CD4-positive, alpha-beta T cell (primary cell): ENCODE measurements at regions not wholly inside any gene's neighbourhood (a gene's known extent, or its start where the extent isn't known, plus 50 kb on each side); places are given as distances from the start of the nearest gene placed in this dataset.

ENCODE experiments used
- ATAC-seq: fragments of 200-7000 bp; cut with Tn5 transposase; one replicate; pipeline ENCODE4 v1.10.0; 2022; ENCODE audit warnings: mild to moderate bottlenecking; ENCODE audit not compliant: poor library complexity
- CTCF ChIA-PET: fragments of 350-600 bp; sonication (Branson Sonifier 250); formaldehyde crosslinking; loops from one replicate; lab custom pipeline; 2021; ENCODE audit warnings: antibody characterized with exemption, inconsistent platforms; lab: Charles Lee
- POLR2A ChIA-PET: fragments of 350-600 bp; sonication (Branson Sonifier 250); formaldehyde crosslinking; loops from one replicate; lab custom pipeline; 2021; ENCODE audit warnings: antibody characterized with exemption, inconsistent platforms; lab: Charles Lee
- DNase-seq, 14 experiments: peaks; one replicate each; pipeline ENCODE4 v3.0.0-alpha.2; 2013 to 2020; ENCODE audit warnings: mixed read lengths in 2 of 14
- H3K27ac ChIP-seq, 2 donors: one replicate each; pipeline versions ENCODE4 v1.5.1 to v1.7.0; 2013; ENCODE audit warnings: low read length in 2 of 2, low read depth in 1 of 2, mild to moderate bottlenecking in 1 of 2
- H3K27me3 ChIP-seq, 2 experiments: 1 replicate in 1 of 2; 2 replicates in 1 of 2; pipeline versions ENCODE4 v1.6.1 to v1.7.0; 2013; ENCODE audit warnings: low read length in 2 of 2, control low read depth in 1 of 2, mild to moderate bottlenecking in 1 of 2, moderate library complexity in 1 of 2; ENCODE audit not compliant: insufficient read depth in 2 of 2, control insufficient read depth in 1 of 2
- H3K36me3 ChIP-seq: one replicate; pipeline ENCODE4 v1.6.1; 2013; ENCODE audit warnings: low read length, control low read depth; ENCODE audit not compliant: insufficient read depth
- H3K4me1 ChIP-seq: one replicate; pipeline ENCODE4 v1.6.1; 2013; ENCODE audit warnings: low read length, control low read depth; ENCODE audit not compliant: insufficient read depth
- H3K4me3 ChIP-seq: one replicate; pipeline ENCODE4 v1.5.1; 2013; ENCODE audit warnings: mild to moderate bottlenecking, low read length, moderate library complexity
- H3K9me3 ChIP-seq, 2 experiments: 1 replicate in 1 of 2; 2 replicates in 1 of 2; pipeline versions ENCODE4 v1.6.1 to v1.7.0; 2013; ENCODE audit warnings: low read length in 2 of 2, mild to moderate bottlenecking in 2 of 2, control low read depth in 1 of 2, moderate library complexity in 1 of 2; ENCODE audit not compliant: control insufficient read depth in 1 of 2, insufficient read depth in 1 of 2
- H3K27ac Mint-ChIP-seq: one replicate; pipeline ENCODE4 v1.8.0; 2020; ENCODE audit warnings: mixed read lengths
- H3K27me3 Mint-ChIP-seq: one replicate; pipeline ENCODE4 v1.8.0; 2021; ENCODE audit warnings: mixed read lengths
- H3K36me3 Mint-ChIP-seq: one replicate; pipeline ENCODE4 v1.8.0; 2021; ENCODE audit warnings: low read depth, mixed read lengths
- H3K4me1 Mint-ChIP-seq: one replicate; pipeline ENCODE4 v1.8.0; 2021; ENCODE audit warnings: low read depth, mixed read lengths
- H3K4me3 Mint-ChIP-seq: one replicate; pipeline ENCODE4 v1.8.0; 2020; ENCODE audit warnings: mild to moderate bottlenecking, mixed read lengths
- H3K9me3 Mint-ChIP-seq: one replicate; pipeline ENCODE4 v1.8.0; 2020; ENCODE audit warnings: mixed read lengths
- CTCF ChIP-seq: fragments of 200-600 bp; IDR thresholded peaks from one replicate; pipeline ENCODE4 v1.8.0; 2022; ENCODE audit warnings: antibody characterized with exemption, mild to moderate bottlenecking
- intact Hi-C, 2 experiments: fragments of 100-400 bp; cut with DNase I in 1 of 2; cut with micrococcal nuclease in 1 of 2; formaldehyde crosslinking; loops; one replicate each; pipeline versions ENCODE4 v1.15.1 to v1.9.0; 2023 to 2025; cut with DNase I, micrococcal nuclease

DNA sequence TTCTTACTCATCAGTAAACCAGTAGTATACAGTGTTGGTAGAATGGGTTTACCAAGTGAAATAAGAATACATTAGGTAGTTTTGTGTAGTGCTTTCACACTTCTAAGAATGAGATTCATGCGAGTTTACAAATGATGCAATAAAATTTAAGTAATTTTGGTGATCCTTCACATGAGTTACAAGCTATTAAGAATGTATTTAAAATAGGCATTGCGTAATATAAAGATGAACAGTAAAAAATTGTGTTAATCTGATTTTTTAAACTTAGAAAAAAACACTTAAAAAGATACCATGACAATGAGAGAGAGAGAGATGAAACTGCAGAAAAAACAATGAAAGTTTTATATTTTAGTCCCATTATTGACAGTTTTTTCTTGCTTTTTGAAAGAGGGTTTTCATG lies 570.5 kb downstream of the SLITRK6 start:
- Histone ChIP-seq H3K9me3 (peaks cover 0 to 4% of the 10 kb centered on the region in 2 experiments), H3K27ac (no peak overlapping the region), H3K36me3 (no peaks in the 10 kb centered on the region), H3K27me3 (no peaks in the 10 kb centered on the region), H3K4me3 (no peak overlapping the region), H3K4me1 (no peaks in the 10 kb centered on the region)
- no peak overlapping the region for H3K27ac Mint-ChIP-seq
- H3K27me3 Mint-ChIP-seq: no peaks in the 10 kb centered on the region
- TF ChIP-seq CTCF: no peak
- ATAC-seq: no peak
- H3K9me3 Mint-ChIP-seq: no peaks in the 10 kb centered on the region
- no peak overlapping the region for H3K4me3 Mint-ChIP-seq
- CTCF ChIA-PET: no interaction called here
- intact Hi-C loops: no loop called here
- DNase-seq: no peak
- no peaks in the 10 kb centered on the region for H3K36me3 Mint-ChIP-seq
- H3K4me1 Mint-ChIP-seq: no peaks in the 10 kb centered on the region
- POLR2A ChIA-PET: no interaction called here

DNA sequence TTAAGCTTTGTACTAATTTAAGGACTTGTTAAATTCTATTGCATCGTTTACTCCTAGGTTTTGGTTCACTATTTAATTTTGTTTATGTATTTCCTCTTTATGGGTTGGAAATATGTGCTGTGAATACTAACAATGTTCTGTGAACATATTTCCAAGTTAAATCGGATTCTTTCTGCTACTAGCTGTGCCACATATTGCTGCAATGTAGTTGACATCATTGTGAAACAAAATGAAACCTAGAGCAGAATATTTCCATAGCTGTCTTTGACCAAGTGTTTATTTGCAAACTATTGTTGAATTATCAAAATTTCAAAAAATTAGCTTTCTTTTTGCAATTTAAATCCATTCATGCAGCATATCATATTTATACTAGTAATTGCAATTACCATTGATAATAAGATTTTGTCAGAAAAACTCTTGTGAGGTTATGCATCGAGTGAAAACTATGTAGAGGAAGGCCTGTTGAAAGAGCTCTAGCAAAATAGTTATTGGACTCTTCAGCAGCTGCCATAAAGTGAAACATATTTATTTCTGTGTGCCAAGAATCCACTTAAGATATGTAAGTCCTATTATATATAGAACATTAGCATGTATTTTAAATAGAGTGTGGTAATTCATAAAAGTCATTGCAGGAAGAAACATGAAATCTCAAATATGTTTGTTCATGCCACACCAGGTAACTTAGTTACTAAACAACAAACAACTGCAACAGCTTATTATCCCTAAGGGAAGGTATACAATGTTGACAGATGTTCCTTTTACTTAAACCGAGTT lies 575.1 kb downstream of the SLITRK6 start:
- H3K4me3 ChIP-seq: no peak overlapping the region
- Mint-ChIP-seq H3K9me3 (no peaks in the 10 kb centered on the region), H3K36me3 (no peaks in the 10 kb centered on the region), H3K27me3 (no peaks in the 10 kb centered on the region), H3K4me1 (no peaks in the 10 kb centered on the region), H3K4me3 (no peak overlapping the region), H3K27ac (no peak overlapping the region)
- ChIA-PET POLR2A (no interaction called here), CTCF (no interaction called here)
- intact Hi-C loops: loop anchor here in 1 of 2 experiments (1.0 kb wide), 1 partner anchor 13 kb away; no protein-coding TSS in a partner anchor
- no peak overlapping the region for H3K27ac ChIP-seq
- H3K9me3 ChIP-seq: peaks cover 0 to 11% of the 10 kb centered on the region in 2 experiments
- H3K27me3 ChIP-seq: no peaks in the 10 kb centered on the region
- TF ChIP-seq CTCF: no peak
- ATAC-seq (no peak), DNase-seq (no peak)
- no peaks in the 10 kb centered on the region for H3K4me1 ChIP-seq
- no peaks in the 10 kb centered on the region for H3K36me3 ChIP-seq

- H3K4me1 ChIP-seq: no peaks in the 10 kb centered on the region
- no peaks in the 10 kb centered on the region for H3K36me3 Mint-ChIP-seq
- TF ChIP-seq CTCF: no peak
Observed at GRCh38 chr13:85216576-85216975, 582.6 kb downstream of the SLITRK6 start.

More at GRCh38 chr13:85216576-85216975, 582.6 kb downstream of the SLITRK6 start:
- no peak for DNase-seq
- H3K27ac Mint-ChIP-seq: no peak overlapping the region
- no peaks in the 10 kb centered on the region for H3K27me3 Mint-ChIP-seq
- CTCF ChIA-PET: no interaction called here
- H3K9me3 ChIP-seq: peaks cover 0 to 16% of the 10 kb centered on the region in 2 experiments
- ATAC-seq: no peak
- no peaks in the 10 kb centered on the region for H3K4me1 Mint-ChIP-seq
- H3K36me3 ChIP-seq: no peaks in the 10 kb centered on the region
- intact Hi-C loops: no loop called here
- no peak overlapping the region for H3K27ac ChIP-seq
- no peak overlapping the region for H3K4me3 ChIP-seq
- no peaks in the 10 kb centered on the region for H3K9me3 Mint-ChIP-seq
- H3K27me3 ChIP-seq: no peaks in the 10 kb centered on the region
- H3K4me3 Mint-ChIP-seq: no peak overlapping the region
- POLR2A ChIA-PET: no interaction called here
